Hematopoietic multipotent progenitor cell treated with erythropoietin and hydrocortisone succinate and interleukin-3 and kit ligand, for 15 days (in vitro differentiated cells): ENCODE measurements at regions not wholly inside any gene's neighbourhood (a gene's known extent, or its start where the extent isn't known, plus 50 kb on each side); places are given as distances from the start of the nearest gene placed in this dataset.

Experiments
- DNase-seq: peaks from one replicate; pipeline ENCODE4 v3.0.0-alpha.2; 2015; ENCODE audit warnings: low spot score

DNA sequence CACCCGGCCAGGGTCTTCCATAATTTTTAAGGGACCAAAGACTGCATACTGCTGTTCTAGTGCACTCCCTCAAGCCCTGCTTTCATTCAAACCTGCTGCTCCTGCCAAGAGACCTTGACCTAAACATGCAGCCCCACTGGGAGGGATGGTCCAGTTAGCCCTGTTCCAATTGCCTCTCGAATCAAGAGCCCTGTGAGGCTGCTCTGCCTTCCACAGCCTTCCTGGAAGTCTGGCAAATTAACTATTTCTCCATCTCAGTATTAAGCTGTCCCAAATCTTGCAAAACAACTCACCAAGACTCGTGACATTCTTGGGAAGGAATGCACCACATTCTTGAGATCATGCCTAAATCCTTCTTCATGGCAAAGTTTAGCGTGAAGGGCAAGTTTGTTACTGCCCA, 231.3 kb downstream of the C1orf94 start:
- DNase-seq: no peak

DNA sequence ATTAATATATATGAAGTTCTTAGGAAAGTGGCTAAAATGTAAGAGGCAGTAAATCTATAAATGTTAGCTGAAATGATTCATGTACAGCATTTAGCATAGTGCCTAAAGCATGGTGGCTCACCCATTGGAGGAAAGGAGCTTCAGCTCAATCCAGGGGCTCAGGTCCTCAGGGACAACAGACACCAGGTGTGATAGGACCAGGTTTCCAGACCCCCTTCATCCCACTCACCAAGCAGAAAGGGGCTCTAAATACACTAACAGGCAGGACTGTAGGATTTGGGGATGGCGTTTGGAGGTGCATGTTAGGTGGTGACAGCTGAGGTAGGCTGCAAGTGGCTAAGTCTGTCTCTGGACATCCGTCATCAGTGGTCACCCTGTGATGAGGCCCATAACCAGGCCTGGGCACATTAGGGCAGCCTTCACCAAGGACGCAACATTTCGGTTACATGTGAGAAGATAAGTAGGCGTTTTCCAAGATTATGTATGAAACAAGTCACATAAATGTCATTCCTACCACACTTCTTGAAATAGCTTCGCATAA, 233.1 kb downstream of the C1orf94 start:
- DNase-seq: no peak

DNA sequence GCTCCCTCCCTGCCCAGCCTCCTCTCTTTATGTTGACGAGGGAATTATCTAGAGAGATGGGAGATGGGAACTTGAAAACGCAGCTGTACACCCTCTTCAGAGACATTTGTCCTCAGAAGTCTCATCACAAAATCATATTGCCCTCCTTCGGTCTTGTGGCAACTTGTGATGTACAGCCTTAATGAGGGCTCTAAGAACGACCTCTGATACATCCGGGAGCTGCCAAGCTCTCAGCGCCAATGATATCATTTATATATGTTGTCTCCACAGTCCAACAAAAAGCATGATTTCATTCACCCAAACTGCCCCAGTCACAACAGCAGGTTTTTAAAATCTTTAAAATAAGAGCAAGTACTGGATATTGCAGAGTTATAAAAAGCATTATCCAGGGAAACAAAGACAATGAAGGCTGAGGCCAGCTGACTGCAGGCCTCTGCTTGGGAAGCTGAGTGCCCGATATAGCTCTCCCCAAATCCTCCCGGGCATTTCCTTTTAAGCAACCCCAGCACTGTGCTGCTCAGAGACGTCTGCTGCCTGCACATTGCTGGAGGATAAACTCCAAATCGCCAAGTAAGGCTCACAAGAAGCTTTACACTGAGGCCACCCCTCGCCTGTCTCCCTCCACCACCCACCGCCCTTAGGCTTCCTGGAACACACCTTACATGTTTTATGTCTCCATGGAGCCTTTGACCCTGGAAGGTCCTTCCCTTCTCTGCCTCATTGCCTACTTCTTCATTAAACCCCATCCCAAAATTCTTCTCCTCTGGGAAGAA, 236.1 kb downstream of the C1orf94 start:
- DNase-seq: no peak

DNA sequence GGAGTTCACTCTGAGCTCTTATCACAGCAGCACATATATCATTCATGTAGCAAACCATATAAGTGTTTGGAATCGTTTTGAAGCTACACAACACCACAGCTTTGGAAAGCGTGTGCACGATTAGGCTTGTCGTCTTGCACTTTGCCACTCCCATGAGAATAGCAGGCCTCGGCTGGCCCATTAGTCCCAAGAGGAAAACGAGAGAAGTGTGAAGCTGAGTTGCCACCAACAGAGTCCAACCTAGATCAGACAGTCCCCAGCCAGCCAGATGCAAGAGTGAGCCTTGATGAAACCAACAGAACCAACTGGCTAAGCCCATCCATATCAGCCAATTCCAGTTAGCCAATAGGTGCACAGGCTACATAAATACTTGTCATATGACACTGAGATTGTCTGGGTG, 238.4 kb downstream of the C1orf94 start:
- DNase-seq: no peak

DNA sequence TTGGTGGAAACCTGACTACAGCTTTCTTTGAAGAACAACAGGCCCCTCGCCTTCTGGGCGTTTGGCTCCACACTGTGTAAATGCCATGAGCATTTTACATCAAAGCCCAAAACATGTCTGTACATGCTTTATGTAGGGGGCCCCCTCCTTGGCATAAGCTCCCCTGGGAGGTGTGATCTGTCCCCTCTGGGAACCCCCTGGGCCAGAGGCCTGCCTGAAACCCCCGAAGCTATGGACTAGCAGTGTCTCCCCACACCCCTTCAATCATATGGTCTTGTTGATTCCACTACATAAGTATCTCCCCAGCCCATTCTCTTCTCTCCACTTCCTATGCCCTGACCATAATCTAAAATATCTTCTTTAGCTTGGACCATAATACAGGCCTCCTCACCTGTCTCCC, 241.5 kb downstream of the C1orf94 start:
- no peak for DNase-seq

DNA sequence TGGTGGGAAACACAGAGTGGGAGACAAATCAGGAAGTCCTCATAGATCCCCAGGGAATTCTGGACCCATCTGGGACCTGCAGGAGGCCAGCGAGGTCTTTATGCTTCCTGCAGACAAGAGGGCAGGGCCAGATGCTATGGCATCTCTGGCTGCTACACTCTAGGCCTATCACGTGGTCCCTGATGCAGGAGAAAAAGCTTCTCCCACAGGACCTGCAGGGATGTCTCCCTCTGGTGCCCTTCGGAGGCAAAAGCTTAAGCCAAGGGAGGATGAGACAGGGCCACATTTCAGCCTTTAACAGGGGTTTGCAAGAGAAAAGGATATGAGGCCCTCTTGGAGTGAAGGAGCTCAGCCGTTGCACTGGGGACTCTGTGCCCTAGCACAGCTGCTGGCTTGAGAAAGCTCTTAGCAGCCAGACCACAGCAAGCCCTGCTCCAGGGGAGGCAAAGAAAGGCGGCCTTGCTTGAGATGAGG, 243.0 kb downstream of the C1orf94 start:
- no peak for DNase-seq

DNA sequence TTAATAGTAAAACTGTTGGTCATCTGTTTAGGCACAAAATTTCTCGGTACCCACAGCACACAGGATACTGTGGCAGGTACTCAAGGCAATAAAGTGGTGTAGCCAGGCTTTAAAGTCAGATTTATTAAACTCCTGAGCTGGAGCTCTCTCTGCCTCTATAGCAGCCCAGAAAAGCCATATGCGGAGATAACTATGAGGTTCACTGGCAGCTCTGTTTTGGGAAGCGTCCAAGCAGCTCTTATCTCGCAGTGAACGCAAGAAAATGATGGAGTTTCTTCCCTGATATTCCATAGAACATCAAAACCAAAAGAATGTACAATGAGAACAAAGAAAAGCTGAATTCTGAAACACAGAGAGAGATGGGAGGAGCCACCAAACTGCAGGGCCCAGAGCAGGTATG, 248.3 kb downstream of the C1orf94 start:
- no peak for DNase-seq

DNA sequence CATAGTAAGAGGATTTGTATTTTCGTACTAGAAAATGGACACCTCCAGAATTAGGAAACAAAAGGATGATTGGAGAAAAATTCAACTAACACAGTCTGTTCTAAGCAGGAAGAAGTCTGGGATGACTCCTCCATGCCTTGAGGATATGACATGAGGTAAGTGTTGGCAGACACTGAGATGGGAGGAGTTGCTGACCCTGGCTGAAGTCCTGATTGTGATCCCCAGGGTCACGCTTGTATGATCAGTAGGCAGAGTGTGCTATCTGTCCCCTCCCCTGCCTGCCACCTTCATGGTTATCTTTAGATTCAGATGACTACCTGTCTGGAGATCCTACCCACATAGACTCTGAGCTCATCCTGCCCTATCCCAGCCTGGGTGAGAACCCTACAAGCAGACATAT, 249.1 kb downstream of the C1orf94 start:
- no peak for DNase-seq

DNA sequence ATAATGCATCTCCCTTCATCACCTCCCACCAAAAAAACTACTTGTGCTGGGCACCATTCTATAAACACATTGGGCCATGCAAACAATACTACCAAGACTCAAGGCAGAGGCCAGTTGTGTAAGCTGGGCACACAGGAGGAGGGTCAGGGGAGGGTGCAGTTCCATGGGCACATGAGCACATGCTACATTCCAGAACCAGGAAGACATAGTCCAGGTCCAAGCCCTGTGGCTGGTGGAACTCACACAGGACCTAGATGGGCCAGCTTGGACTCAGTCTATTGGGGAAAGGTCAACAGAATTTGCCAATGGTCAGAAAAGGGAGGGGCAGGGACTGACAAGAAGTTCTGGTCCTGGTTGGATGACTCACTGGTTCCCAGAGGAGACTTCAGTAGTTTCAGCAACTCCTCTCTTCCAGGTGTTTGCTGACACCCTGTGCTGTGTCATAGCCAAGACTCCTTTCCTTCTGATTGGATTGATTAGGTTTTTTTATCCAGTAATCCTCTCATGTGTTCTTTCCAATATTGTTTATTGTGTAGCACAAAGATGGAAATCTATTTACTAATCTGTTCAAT, 249.7 kb downstream of the C1orf94 start:
- DNase-seq: no peak

DNA sequence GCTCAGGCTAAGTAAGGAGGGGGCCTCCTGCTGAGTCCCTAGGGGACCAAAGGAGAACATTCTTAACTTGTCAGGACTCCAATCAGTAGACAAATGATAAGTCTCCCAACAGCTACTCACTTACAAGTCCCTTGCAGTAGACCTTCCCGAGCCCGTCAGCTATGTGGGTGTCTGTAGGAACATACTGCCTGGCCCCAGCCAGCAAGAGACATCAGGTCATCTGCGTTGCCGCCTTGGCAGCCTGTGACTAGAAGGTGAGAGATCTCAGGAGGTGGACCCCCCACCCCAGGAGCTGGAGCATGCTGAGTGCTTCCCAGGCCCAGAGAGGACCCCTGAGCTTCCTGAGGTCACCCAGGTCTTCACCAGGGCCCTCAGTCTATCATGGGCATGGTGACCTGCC, 250.5 kb downstream of the C1orf94 start:
- no peak for DNase-seq

DNA sequence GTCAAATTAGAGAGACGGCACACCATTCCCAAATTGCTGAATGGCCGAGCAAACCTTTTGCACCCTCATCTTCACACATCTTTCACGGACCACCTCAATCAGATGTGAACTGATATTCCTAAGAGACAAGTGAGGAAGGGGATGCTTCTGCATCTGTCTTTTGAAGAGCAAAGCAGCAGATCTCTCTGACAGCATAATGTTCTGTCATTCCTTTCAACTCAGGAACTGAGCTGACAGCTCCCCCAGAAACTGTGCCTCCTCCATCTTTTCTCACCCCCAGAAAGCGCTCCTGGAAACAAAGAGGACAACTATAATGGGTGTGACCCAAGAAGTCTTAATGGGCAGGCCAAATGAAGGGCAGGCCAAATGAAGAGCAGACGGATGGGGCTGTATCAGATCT, 256.4 kb downstream of the C1orf94 start:
- no peak for DNase-seq

DNA sequence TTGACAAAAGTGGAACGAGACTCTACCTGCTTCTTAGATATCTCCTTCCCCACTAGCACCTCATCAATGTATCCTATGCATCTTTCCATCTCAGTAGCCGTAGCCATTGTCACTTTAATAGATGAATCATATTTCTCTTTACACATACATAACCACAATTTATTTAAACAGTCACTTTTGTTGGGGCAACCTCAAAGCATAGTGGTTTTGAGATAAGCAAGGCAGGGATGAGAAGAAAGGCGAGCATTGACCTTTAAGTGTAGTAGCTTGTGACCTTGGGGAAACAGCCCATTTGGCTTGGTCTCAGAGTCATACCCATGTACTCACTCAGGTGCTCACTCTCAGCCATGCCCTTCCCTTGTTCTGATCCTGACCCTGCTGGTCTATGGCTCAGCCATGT, 260.1 kb downstream of the C1orf94 start:
- no peak for DNase-seq

DNA sequence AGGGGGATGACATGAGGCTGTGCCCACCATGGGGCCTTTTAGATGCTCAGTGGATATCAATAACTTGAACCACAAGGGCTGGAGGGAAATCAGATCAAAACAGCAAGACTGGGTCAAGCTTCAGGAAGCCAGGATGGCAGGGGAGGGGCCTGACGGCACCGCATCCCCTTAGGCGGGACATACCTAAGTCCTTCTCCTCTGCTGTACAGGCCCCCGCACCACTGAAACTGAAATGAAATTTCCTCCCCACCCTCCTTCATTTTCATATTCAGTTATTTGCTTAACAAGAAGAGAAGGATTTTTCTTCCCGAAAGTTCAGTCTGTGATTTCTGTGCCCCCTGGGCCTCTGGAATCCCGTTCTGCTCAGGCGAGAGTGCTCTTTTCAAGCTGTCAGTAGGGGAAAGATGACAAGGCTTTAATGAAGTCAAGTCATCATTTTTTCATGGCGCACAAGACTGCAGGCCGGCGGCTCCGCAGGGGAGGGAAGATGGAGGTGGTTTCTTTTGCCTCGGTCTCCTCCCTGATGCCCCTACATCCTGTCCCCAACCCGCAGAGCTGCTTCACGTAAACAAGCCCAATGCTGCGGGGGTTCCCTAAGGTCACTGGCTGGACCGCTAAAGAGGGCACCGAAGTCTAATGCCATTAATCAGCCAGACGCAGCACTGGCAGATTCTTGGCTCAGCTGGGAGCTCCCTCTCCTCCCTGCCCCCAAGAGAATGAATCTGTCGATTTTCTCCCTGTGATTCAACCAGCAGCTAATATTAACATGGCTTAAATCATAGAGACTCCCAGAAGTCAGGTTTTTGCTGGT, 264.8 kb downstream of the C1orf94 start:
- DNase-seq: no peak

DNA sequence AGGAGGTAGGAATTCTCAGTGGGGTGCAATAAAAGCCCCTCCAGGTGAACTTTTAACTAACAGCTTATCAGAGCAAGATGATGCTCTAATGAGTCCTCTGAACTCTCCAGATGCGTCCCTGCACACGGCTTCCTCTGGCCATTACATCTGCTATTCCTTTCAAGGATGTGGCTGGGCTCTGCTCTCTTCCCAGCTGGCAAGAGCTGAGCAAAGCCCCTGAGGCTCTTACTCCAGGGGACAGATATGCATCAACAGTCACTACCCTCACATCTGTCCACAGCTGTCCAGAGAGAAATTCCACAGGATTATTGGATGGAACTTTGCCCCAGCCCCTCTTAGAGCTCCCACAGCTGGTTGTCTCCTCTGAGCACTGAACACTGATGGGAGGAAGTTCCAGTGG, 267.8 kb downstream of the C1orf94 start:
- no peak for DNase-seq

DNA sequence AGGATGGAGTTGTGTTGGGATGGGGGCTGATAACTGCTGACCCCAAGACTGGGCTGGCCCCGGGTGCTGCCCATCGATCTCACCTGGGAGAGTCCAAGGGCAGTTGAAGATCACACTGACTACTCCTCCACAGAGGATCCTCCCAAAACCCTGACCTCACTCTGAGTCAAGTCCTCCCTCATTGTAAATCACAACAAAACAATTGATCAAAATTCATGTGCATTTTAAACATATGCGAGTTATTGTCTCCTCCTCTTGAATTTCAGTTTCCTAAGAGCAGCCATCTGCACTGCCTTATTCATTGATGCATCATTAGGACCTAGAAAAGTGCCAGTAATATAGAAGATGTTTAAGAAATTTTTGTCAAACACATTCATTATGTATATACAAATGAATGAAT, 273.6 kb downstream of the C1orf94 start:
- no peak for DNase-seq

DNA sequence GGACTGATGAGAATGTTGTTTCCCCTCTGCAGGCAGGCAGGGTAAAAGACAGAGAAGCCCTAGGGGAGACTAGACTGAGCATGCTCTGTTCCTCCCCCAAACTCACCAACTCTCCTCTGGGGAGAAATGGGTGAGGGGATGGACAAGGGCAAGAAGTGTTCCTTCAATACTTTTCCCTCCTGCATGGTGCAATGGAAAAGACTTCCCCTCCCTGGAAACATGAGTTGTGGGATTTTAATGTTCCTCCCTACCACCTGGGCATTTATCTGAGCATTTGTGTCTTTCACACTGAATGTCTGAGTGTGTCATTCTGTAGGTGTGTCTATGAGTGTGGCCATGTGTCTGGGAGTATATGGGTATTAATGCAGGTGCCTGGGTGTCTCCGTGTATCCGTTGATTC, 275.7 kb downstream of the C1orf94 start:
- DNase-seq: no peak

DNA sequence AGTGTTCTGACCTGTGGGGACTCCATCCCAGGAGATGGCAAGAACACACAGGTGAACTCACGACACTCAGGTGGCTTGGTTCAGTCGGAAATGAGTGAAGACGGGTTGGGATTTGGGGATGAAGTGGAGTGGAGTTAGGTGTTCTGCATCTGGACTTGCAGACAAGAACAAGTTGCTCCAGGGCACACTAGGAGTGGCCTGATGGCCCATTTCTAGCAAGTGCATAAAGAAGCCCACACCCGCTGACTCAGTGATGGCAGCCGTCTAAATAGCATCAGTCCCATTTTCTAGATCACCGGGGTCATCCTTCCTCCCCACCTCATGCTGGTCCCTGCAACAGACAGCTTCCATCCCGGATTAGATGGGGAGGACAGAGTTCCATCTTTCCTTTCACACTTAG, 278.4 kb downstream of the C1orf94 start:
- DNase-seq: no peak

DNA sequence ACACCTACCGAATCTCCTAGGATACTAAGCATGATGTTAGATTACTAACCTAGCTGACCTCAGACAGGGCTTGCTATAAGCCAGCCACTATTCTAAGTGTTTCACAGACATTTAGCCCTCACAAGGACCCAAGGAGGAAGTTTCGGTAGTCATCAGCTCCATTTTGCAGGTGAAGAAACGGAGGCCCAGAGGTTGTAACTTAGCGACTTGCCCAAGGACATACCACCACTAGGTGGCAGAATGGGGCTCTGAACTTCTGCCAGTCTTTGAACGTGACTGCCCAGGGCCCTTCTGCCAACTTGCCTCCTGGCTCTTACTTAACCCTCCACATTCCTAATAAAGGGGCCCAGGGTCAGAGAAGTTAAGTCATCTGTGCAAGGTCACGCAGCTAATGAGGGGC, 283.5 kb downstream of the C1orf94 start:
- peak; percentile 40 for DNase-seq

DNA sequence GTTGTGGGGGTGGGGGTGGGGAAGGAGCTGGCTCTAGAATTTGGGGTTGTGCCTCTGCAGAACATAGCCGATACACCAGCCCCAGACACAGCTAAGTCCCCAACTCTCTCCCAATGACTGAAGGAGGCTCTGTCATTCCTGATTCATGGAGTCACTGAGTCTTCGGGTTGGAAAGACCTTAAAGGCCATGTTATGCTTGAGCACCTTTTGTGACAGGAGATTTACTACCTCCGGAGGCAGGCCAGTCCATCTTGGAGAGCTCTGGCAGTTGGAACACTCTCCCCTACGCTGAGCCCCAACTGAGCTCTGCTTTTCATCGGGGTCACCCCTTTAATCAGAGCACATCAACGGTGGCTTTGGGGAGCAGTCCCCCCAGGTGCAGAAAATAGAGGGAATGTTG, 284.4 kb upstream of the GJB5 start:
- DNase-seq: no peak

DNA sequence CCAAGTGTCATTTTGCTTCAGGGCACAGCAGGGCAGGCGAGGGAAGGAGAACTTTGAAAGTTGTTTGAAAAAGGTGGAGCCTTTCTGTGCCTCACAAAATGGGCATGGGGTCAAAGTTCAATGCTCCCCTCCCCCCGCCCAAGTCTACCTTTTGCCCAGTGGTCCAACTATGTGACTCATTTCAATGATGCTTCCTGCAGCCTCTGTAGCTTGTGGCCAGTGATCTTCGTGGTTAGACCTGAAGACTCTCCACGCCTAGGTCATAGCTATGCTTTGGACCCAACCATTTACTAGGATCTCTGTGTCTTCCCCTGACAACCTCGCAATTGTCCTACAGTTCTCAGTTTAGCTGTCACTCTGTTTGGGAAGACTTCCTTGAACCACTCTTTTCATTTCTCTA, 280.3 kb upstream of the GJB5 start:
- no peak for DNase-seq

DNA sequence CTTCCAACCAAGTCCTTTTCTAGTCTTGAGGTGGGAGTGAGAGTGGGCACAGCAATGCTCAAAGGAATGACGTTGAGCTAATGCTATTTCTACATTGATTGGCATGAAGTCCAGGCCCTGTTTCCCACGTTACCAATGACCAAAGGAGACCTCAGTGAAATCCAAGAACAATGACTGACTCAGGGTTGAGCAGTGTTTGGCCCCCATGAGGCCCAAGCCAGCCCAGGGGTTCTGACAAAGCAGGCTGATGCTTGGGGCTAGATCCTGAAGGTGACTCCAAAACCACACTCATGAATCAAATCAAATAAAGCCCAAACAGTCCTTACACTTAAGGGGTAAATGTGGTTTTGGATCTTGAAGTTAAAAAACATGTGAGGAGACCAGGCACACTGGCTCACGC, 278.5 kb upstream of the GJB5 start:
- no peak for DNase-seq

DNA sequence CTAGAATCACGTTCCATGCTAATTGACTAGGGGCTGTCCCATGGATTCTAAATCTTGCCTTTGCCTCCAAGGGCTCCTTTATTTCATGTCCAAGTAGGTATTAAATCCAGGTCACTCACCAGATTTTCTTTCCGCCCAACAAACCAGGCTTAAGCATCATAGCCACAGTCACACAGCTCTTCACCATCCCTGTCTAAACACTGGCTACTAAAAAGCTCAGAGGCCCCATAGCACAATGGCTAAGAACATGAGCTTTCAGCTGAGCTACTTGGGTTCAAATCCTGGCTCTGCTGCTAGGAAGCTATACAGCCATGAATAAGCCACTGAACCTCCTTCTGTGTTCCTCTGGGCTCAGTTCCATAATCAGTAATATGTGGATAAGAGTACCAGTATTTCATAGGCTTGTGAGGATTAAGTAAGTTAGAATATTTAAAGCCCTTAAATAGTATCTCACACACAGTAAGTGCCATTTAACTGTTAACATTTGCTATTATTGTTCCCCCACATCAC, 277.2 kb upstream of the GJB5 start:
- DNase-seq: no peak
